HCT116 (cell line): ENCODE measurements at regions not wholly inside any gene's neighbourhood (a gene's known extent, or its start where the extent isn't known, plus 50 kb on each side); places are given as distances from the start of the nearest gene placed in this dataset.

Experiments
- ATAC-seq: fragments of 200-7000 bp; cut with Tn5 transposase; 2 replicates; pipeline ENCODE4 v1.9.1; 2020; ENCODE audit warnings: mild to moderate bottlenecking, moderate library complexity
- BruUV-seq: library from RNA; stranded (reverse); fragments of 400-500 nt; replicated peaks from 2 replicates; lab custom pipeline; 2021; lab: Mats Ljungman, UMichigan
- CTCF ChIA-PET: fragments of 300-600 bp; sonication (Branson Sonifier 250); formaldehyde crosslinking; loops from one replicate; lab custom pipeline; 2021; ENCODE audit warnings: antibody characterized with exemption; lab: Charles Lee
- POLR2A ChIA-PET: fragments of 300-600, 350-600 bp; sonication (Branson Sonifier 250); formaldehyde crosslinking; loops from one replicate; lab custom pipeline; 2021; ENCODE audit warnings: antibody characterized with exemption; lab: Charles Lee
- RAD21 ChIA-PET, 2 experiments: fragments of 300-600 bp; sonication (Branson Sonifier 250); formaldehyde crosslinking; loops; one replicate each; lab custom pipeline; 2023; ENCODE audit warnings: low total read pairs in 2 of 2; ENCODE audit not compliant: uncharacterized antibody in 2 of 2, unreplicated experiment in 2 of 2, low non-redundant PET in 1 of 2; lab: Charles Lee
- DNase-seq: peaks from one replicate; pipeline ENCODE4 v3.0.0-alpha.2; 2010; ENCODE audit warnings: low read depth, low spot score
- H2AFZ ChIP-seq: fragments of 200-600 bp; shearing (Covaris generic), sonication (generic); 2 replicates; pipeline ENCODE4 v1.6.1; 2017; ENCODE audit warnings: low read depth, mixed run types, mixed read lengths, antibody characterized with exemption, low read length; ENCODE audit not compliant: poor library complexity, severe bottlenecking
- H3K27ac ChIP-seq: 2 replicates; pipeline ENCODE4 v1.5.1; 2012; ENCODE audit warnings: low read depth, low read length
- H3K27me3 ChIP-seq: fragments of 200-600 bp; sonication (generic); 2 replicates; pipeline ENCODE4 v1.6.1; 2016; ENCODE audit warnings: mixed run types, low read length, mixed read lengths; ENCODE audit not compliant: insufficient read depth
- H3K36me3 ChIP-seq, 2 experiments: fragments of 200-500 bp in 1 of 2; fragments of 200-600 bp in 1 of 2; sonication (Bioruptor generic) in 1 of 2; sonication (generic) in 1 of 2; 2 replicates each; pipeline versions ENCODE4 v1.5.1 to v1.6.1; 2014 to 2016; ENCODE audit warnings: low read length in 2 of 2, inconsistent platforms in 1 of 2, mixed read lengths in 1 of 2, mixed run types in 1 of 2; ENCODE audit not compliant: insufficient read depth in 2 of 2, control insufficient read depth in 1 of 2
- H3K4me1 ChIP-seq, 2 experiments: fragments of 200-600 bp in 1 of 2; sonication (generic) in 1 of 2; 2 replicates each; pipeline versions ENCODE4 v1.5.1 to v1.6.1; 2012 to 2017; ENCODE audit warnings: low read length in 2 of 2, inconsistent platforms in 1 of 2, mild to moderate bottlenecking in 1 of 2, mixed read lengths in 1 of 2, mixed run types in 1 of 2, moderate library complexity in 1 of 2; ENCODE audit not compliant: insufficient read depth in 2 of 2, control insufficient read depth in 1 of 2
- H3K4me2 ChIP-seq: fragments of 200-600 bp; sonication (generic); 2 replicates; pipeline ENCODE4 v1.6.1; 2017; ENCODE audit warnings: mixed run types, low read length, mixed read lengths
- H3K4me3 ChIP-seq, 2 experiments: fragments of 200-600 bp in 1 of 2; sonication (generic) in 1 of 2; replicated peaks in 1 of 2; 2 replicates each; pipeline ENCODE4 v1.5.1; 2011 to 2016; ENCODE audit warnings: low read length in 2 of 2, control low read depth in 1 of 2, low read depth in 1 of 2, mild to moderate bottlenecking in 1 of 2, mixed read lengths in 1 of 2, mixed run types in 1 of 2
- H3K79me2 ChIP-seq: fragments of 200-600 bp; sonication (generic); 2 replicates; pipeline ENCODE4 v1.6.1; 2017; ENCODE audit warnings: mild to moderate bottlenecking, mixed run types, low read length, moderate library complexity, mixed read lengths; ENCODE audit not compliant: insufficient read depth
- H3K9ac ChIP-seq: fragments of 200-600 bp; sonication (generic); 2 replicates; pipeline ENCODE4 v1.6.1; 2016; ENCODE audit warnings: low read length, mixed read lengths
- H3K9me2 ChIP-seq: fragments of 200-600 bp; sonication (generic), shearing (Covaris generic); 2 replicates; pipeline ENCODE4 v1.6.1; 2017; ENCODE audit warnings: mixed run types, mild to moderate bottlenecking, moderate library complexity; ENCODE audit not compliant: insufficient read depth
- H3K9me3 ChIP-seq, 2 experiments: fragments of 200-500 bp in 1 of 2; fragments of 200-600 bp in 1 of 2; sonication (Bioruptor generic) in 1 of 2; sonication (generic) in 1 of 2; 2 replicates each; pipeline ENCODE4 v1.6.1; 2014 to 2017; ENCODE audit warnings: low read length in 2 of 2, mixed read lengths in 2 of 2, inconsistent platforms in 1 of 2, low read depth in 1 of 2, mild to moderate bottlenecking in 1 of 2, mixed run types in 1 of 2, moderate library complexity in 1 of 2; ENCODE audit not compliant: control insufficient read depth in 1 of 2, insufficient read depth in 1 of 2
- H4K20me1 ChIP-seq: fragments of 200-600 bp; sonication (generic), shearing (Covaris generic); 2 replicates; pipeline ENCODE4 v1.6.1; 2017; ENCODE audit warnings: mixed run types, mild to moderate bottlenecking, moderate library complexity; ENCODE audit not compliant: insufficient read depth
- CBX3 ChIP-seq: IDR thresholded peaks from 2 replicates; pipeline ENCODE4 v1.6.1; 2012; ENCODE audit warnings: low read depth
- CEBPB ChIP-seq: IDR thresholded peaks from 2 replicates; pipeline ENCODE4 v1.6.1; 2012; ENCODE audit warnings: low read depth
- EGR1 ChIP-seq: IDR thresholded peaks from 2 replicates; pipeline ENCODE4 v1.6.1; 2012; ENCODE audit warnings: low read depth
- POLR2AphosphoS5 ChIP-seq: IDR thresholded peaks from 2 replicates; pipeline ENCODE4 v1.6.1; 2011; ENCODE audit warnings: mild to moderate bottlenecking, low read depth, low read length, moderate library complexity
- RAD21 ChIP-seq: IDR thresholded peaks from 2 replicates; pipeline ENCODE4 v1.6.1; 2012; ENCODE audit warnings: low read depth, mild to moderate bottlenecking
- SP1 ChIP-seq: IDR thresholded peaks from 2 replicates; pipeline ENCODE4 v1.6.1; 2012; ENCODE audit warnings: low read depth
- SRF ChIP-seq: IDR thresholded peaks from 2 replicates; pipeline ENCODE4 v1.6.1; 2012; ENCODE audit warnings: low read depth
- YY1 ChIP-seq: IDR thresholded peaks from 2 replicates; pipeline ENCODE4 v1.6.1; 2011; ENCODE audit warnings: low read length, low read depth, moderate library complexity, mild to moderate bottlenecking; ENCODE audit not compliant: insufficient replicate concordance; ENCODE audit errors: extremely low read depth
- intact Hi-C: fragments of 100-400 bp; cut with micrococcal nuclease; formaldehyde crosslinking; loops from 2 replicates; pipeline ENCODE4 v1.10.0; 2022
- TF ChIP-seq, protein P1 (sequence below): IDR thresholded peaks from 2 replicates; pipeline ENCODE4 v1.6.1; 2012; ENCODE audit warnings: low read depth

DNA sequence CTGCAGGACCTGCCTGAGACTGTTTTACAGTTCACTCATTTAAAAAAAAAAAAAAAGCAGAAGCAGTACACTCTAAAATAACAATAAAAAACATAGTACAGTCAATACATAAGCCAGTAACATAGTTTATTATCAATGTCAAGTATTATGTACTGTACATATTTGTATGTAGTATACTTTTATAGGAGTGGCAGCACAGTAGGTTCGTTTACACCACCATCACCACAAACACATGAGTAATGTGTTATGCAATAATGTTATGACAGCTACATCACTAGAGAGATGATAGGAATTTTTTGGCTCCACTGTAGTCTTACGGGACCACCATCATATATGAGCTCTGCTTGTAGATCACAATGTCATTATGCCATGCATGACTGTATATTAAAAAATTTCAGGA, 462.8 kb downstream of the ISL1 start:
- TF ChIP-seq SP1: no peak
- Histone ChIP-seq H3K27me3 (no peaks in the 10 kb centered on the region), H3K9me2 (no peaks in the 10 kb centered on the region), H3K4me3 (no peak overlapping the region), H3K27ac (no peak overlapping the region), H2AFZ (no peak overlapping the region), H3K4me2 (no peak overlapping the region), H4K20me1 (no peaks in the 10 kb centered on the region), H3K36me3 (no peaks in the 10 kb centered on the region), H3K9me3 (peaks cover 0 to 3% of the 10 kb centered on the region in 2 experiments; a peak in 1 of 4 replicates), H3K79me2 (no peaks in the 10 kb centered on the region), H3K9ac (no peak overlapping the region), H3K4me1 (no peaks in the 10 kb centered on the region)
- no peak for DNase-seq
- ATAC-seq: no peak
- intact Hi-C loops: no loop called here
- ChIA-PET POLR2A (no interaction called here), CTCF (no interaction called here), RAD21 (no interaction called here)
- no TSS peak for BruUV-seq

DNA sequence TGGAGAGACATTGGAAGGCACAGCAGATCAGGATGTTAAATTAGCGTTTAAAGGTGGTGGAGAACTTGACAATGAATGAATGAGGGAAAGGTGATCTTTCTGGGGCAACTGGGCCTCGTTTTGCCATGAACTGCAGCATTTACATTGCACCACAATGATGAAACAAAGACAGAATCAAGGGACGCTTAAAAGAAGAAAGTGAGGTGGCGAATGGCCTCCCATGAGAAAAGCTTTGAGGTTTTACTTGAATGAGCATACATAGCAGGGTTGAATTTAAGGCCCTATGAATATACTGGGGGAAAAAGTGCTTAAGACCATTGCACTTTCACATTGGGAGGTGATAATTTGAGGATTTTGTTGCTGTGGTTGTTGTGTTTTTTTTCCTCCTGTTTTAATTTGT, 476.4 kb downstream of the ISL1 start:
- no peak overlapping the region for H2AFZ ChIP-seq
- no peaks in the 10 kb centered on the region for H3K9me3 ChIP-seq
- ATAC-seq: no peak
- RAD21 ChIA-PET: no interaction called here
- no peak overlapping the region for H3K9ac ChIP-seq
- CTCF ChIA-PET: no interaction called here
- H3K4me1 ChIP-seq: 0 out of 4 replicates have a peak, but pooled peaks cover 3 to 7% of the 10 kb centered on the region in 2 experiments
- no peaks in the 10 kb centered on the region for H4K20me1 ChIP-seq
- no TSS peak for BruUV-seq
- DNase-seq: no peak
- no peak overlapping the region for H3K4me2 ChIP-seq
- H3K9me2 ChIP-seq: no peaks in the 10 kb centered on the region; the same call in 1 of the 2 replicates
- no peaks in the 10 kb centered on the region for H3K79me2 ChIP-seq
- no peak overlapping the region for H3K4me3 ChIP-seq
- POLR2A ChIA-PET: no interaction called here
- no peak for TF ChIP-seq SRF
- TF ChIP-seq EGR1: no peak
- no peak for TF ChIP-seq CBX3
- no peak for TF ChIP-seq YY1
- no peak for TF ChIP-seq POLR2AphosphoS5
- TF ChIP-seq, protein P1, sequence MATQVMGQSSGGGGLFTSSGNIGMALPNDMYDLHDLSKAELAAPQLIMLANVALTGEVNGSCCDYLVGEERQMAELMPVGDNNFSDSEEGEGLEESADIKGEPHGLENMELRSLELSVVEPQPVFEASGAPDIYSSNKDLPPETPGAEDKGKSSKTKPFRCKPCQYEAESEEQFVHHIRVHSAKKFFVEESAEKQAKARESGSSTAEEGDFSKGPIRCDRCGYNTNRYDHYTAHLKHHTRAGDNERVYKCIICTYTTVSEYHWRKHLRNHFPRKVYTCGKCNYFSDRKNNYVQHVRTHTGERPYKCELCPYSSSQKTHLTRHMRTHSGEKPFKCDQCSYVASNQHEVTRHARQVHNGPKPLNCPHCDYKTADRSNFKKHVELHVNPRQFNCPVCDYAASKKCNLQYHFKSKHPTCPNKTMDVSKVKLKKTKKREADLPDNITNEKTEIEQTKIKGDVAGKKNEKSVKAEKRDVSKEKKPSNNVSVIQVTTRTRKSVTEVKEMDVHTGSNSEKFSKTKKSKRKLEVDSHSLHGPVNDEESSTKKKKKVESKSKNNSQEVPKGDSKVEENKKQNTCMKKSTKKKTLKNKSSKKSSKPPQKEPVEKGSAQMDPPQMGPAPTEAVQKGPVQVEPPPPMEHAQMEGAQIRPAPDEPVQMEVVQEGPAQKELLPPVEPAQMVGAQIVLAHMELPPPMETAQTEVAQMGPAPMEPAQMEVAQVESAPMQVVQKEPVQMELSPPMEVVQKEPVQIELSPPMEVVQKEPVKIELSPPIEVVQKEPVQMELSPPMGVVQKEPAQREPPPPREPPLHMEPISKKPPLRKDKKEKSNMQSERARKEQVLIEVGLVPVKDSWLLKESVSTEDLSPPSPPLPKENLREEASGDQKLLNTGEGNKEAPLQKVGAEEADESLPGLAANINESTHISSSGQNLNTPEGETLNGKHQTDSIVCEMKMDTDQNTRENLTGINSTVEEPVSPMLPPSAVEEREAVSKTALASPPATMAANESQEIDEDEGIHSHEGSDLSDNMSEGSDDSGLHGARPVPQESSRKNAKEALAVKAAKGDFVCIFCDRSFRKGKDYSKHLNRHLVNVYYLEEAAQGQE: no peak
- TF ChIP-seq RAD21: no peak
- no peak for TF ChIP-seq CEBPB
- H3K27me3 ChIP-seq: no peaks in the 10 kb centered on the region
- intact Hi-C loops: no loop called here
- no peak overlapping the region for H3K27ac ChIP-seq
- H3K36me3 ChIP-seq: no peaks in the 10 kb centered on the region
